Activated naive CD8-positive, alpha-beta T cell (primary cell): ENCODE measurements at regions not wholly inside any gene's neighbourhood (a gene's known extent, or its start where the extent isn't known, plus 50 kb on each side); places are given as distances from the start of the nearest gene placed in this dataset.

Experiments
- H3K27ac Mint-ChIP-seq: one replicate; pipeline ENCODE4 v1.8.0; 2021; ENCODE audit warnings: mixed read lengths
- H3K27me3 Mint-ChIP-seq: one replicate; pipeline ENCODE4 v1.8.0; 2021; ENCODE audit warnings: mixed read lengths
- H3K36me3 Mint-ChIP-seq: one replicate; pipeline ENCODE4 v1.8.0; 2021; ENCODE audit warnings: mixed read lengths
- H3K4me1 Mint-ChIP-seq: one replicate; pipeline ENCODE4 v1.8.0; 2021; ENCODE audit warnings: low read depth, mixed read lengths
- H3K4me3 Mint-ChIP-seq: one replicate; pipeline ENCODE4 v1.8.0; 2021; ENCODE audit warnings: mild to moderate bottlenecking, mixed read lengths
- H3K9me3 Mint-ChIP-seq: one replicate; pipeline ENCODE4 v1.8.0; 2021; ENCODE audit warnings: low read depth, mixed read lengths

DNA sequence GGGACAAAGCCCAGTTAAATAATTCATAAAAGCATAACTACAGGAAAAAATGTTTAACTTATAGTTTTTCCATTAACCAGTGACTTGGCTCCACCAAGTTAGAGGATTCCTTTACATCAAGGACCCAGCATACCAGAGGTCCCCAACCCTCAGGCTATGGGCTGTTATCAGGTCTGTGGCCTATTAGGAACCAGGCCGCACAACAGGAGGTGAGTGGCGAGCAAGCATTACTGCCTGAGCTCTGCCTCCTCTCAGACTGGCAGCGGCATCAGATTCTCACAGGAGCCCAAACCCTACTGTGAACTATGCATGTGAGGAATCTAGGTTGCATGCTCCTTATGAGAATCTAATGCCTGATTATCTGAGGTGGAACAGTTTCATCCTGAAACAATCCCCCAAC is 303.1 kb downstream of the ELAVL2 start:
- Mint-ChIP-seq H3K4me3 (no peak overlapping the region), H3K4me1 (no peaks in the 10 kb centered on the region), H3K27me3 (peaks cover 2% of the 10 kb centered on the region), H3K36me3 (no peaks in the 10 kb centered on the region), H3K9me3 (peaks cover 9% of the 10 kb centered on the region), H3K27ac (no peak overlapping the region)

GRCh38 chr9:23524607-23525155 is 301.4 kb downstream of the ELAVL2 start:
- Mint-ChIP-seq H3K4me3 (no peak overlapping the region), H3K9me3 (peaks cover 4% of the 10 kb centered on the region), H3K4me1 (no peaks in the 10 kb centered on the region), H3K27ac (no peak overlapping the region), H3K27me3 (peaks cover 2% of the 10 kb centered on the region), H3K36me3 (no peaks in the 10 kb centered on the region)

- H3K4me3 Mint-ChIP-seq = no peak overlapping the region
- no peak overlapping the region for H3K27ac Mint-ChIP-seq
- peaks cover 9% of the 10 kb centered on the region for H3K9me3 Mint-ChIP-seq
- H3K27me3 Mint-ChIP-seq = peaks cover 2% of the 10 kb centered on the region
- no peaks in the 10 kb centered on the region for H3K36me3 Mint-ChIP-seq
- H3K4me1 Mint-ChIP-seq = no peaks in the 10 kb centered on the region
Measured at GRCh38 chr9:23526806-23527205, 299.2 kb downstream of the ELAVL2 start.

GRCh38 chr9:23532282-23532681 is 293.8 kb downstream of the ELAVL2 start:
- Mint-ChIP-seq H3K27ac (no peak overlapping the region), H3K36me3 (no peaks in the 10 kb centered on the region), H3K27me3 (no peaks in the 10 kb centered on the region), H3K9me3 (peaks cover 9% of the 10 kb centered on the region), H3K4me1 (no peaks in the 10 kb centered on the region), H3K4me3 (no peak overlapping the region)

DNA sequence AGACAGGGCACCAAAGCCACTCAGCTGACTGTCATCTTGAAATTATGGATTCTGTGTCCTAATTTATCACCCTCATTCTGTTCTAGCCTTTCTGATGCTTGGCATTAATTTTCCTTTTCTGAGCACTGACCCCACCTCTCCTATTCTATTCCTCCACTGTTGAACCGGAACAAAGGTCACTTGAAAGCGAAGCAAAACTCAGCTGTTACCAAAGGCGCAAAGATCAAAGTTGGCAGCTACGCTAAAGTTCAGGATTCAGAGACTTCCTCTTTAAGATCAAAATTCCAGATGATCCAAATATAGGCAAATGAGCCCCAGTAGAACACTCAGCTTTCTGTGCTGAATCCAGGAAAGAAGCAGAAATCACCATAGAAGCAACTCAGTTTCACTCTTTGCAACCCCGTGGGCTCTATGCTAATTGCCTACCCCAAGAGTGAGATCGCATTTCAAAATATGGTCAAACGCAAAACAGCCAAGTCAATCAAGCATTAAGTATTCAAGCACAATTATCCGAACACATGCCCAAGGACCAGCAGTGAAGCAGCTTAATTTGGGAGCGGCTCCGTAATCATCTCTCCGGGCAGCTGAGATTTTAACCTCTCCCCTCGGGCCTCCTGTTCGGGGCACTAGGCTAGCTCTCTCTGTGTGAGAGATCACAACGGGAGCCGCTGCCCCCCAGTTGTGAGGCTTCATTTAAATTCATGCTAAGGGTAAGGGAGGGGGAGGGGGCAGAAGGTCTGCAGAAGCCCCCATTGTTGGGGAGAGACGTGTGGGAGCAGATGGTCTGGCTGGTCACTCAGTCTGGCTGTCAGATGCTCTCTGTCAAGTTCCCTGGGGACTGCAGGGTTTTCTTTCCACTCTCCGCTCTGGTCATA is 288.6 kb downstream of the ELAVL2 start:
- peaks cover 5% of the 10 kb centered on the region for H3K27me3 Mint-ChIP-seq
- no peak overlapping the region for H3K27ac Mint-ChIP-seq
- H3K9me3 Mint-ChIP-seq = peaks cover 5% of the 10 kb centered on the region
- H3K4me1 Mint-ChIP-seq = peaks cover 4% of the 10 kb centered on the region
- no peaks in the 10 kb centered on the region for H3K36me3 Mint-ChIP-seq
- no peak overlapping the region for H3K4me3 Mint-ChIP-seq

- H3K36me3 Mint-ChIP-seq = no peaks in the 10 kb centered on the region
- peaks cover 5% of the 10 kb centered on the region for H3K9me3 Mint-ChIP-seq
- H3K4me1 Mint-ChIP-seq = peaks cover 4% of the 10 kb centered on the region
- no peak overlapping the region for H3K4me3 Mint-ChIP-seq
- peaks cover 5% of the 10 kb centered on the region for H3K27me3 Mint-ChIP-seq
- no peak overlapping the region for H3K27ac Mint-ChIP-seq
Measured at GRCh38 chr9:23538067-23538402, 288.0 kb downstream of the ELAVL2 start.

DNA sequence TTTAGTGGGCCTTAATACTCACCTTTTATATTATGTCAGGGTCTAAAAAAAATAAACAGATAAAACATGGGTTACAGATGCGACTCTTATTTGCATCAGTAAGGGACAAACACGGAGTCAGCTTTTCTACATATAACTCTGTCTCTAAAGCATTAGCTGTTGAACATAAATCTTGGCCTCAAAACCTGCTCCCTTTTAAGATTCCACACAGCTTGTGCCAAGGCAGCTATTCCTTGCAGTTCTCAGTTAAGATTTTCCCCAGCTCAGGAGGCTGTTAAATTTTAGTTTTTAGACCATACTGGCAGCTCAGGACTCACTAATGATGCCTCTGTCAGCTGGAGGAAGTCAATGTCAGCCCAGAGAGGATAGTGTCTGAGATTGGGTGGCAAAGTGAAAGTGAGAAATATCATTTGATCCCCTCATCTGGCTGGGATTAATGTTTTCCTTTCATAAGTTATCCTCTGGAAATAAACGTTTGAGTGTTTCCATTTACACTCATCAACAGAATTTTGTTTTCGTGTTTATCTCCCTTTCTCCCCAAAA is 287.5 kb downstream of the ELAVL2 start:
- peaks cover 5% of the 10 kb centered on the region for H3K27me3 Mint-ChIP-seq
- no peak overlapping the region for H3K27ac Mint-ChIP-seq
- H3K36me3 Mint-ChIP-seq = no peaks in the 10 kb centered on the region
- H3K4me1 Mint-ChIP-seq = peaks cover 4% of the 10 kb centered on the region
- peaks cover 5% of the 10 kb centered on the region for H3K9me3 Mint-ChIP-seq
- H3K4me3 Mint-ChIP-seq = no peak overlapping the region

- Mint-ChIP-seq H3K27me3 (peaks cover 5% of the 10 kb centered on the region), H3K4me1 (peaks cover 4% of the 10 kb centered on the region), H3K4me3 (no peak overlapping the region), H3K27ac (no peak overlapping the region), H3K36me3 (no peaks in the 10 kb centered on the region), H3K9me3 (peaks cover 5% of the 10 kb centered on the region)
Measured at GRCh38 chr9:23539311-23539710, 286.7 kb downstream of the ELAVL2 start.

- Mint-ChIP-seq H3K27me3 (peaks cover 5% of the 10 kb centered on the region), H3K9me3 (peaks cover 9% of the 10 kb centered on the region), H3K4me3 (no peak overlapping the region), H3K4me1 (peaks cover 4% of the 10 kb centered on the region), H3K36me3 (no peaks in the 10 kb centered on the region), H3K27ac (no peak overlapping the region)
Measured at GRCh38 chr9:23541976-23542375, 284.1 kb downstream of the ELAVL2 start.

DNA sequence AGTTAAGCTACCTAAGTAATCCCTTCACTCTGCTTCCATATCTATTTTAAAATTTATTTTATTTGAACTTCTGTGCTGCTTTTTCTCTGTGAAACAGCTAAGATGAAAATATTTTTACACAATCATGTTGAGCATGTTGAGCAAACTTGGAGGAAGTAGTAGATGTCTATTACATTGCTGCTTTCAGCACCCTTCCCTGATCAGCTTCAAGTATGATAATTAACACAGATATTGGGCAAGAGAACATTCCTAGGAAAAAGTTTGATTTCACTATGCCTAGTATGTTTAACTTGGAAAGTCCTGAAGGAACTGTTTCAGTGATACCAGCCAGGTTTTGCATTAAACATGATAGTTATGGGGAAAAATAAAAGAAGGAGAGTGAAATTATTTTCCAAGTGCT is 283.6 kb downstream of the ELAVL2 start:
- Mint-ChIP-seq H3K36me3 (no peaks in the 10 kb centered on the region), H3K9me3 (peaks cover 12% of the 10 kb centered on the region), H3K4me3 (no peak overlapping the region), H3K4me1 (peaks cover 4% of the 10 kb centered on the region), H3K27me3 (peaks cover 5% of the 10 kb centered on the region), H3K27ac (no peak overlapping the region)

DNA sequence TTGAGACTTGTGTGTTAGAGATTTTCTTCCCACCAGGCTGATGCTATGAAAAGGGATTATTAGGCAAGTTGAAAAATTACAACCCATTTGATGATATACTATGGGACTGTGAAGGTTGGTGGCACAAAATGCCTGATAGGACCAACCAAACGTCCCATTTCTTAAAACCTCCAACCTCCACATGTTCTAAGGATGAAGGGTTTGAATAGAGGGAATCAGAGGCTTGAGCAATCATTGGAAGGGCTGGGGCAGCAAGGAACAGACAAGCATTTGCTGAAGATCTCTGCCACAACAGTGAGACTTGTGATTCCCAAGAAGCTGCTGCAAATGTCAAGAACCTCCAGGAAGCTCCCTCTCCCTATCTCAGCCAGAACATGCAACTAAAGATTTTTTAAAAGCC is 283.1 kb downstream of the ELAVL2 start:
- H3K27me3 Mint-ChIP-seq = peaks cover 4% of the 10 kb centered on the region
- no peak overlapping the region for H3K4me3 Mint-ChIP-seq
- peaks cover 12% of the 10 kb centered on the region for H3K9me3 Mint-ChIP-seq
- H3K4me1 Mint-ChIP-seq = peaks cover 3% of the 10 kb centered on the region
- H3K27ac Mint-ChIP-seq = no peak overlapping the region
- no peaks in the 10 kb centered on the region for H3K36me3 Mint-ChIP-seq

GRCh38 chr9:23543419-23543818 is 282.6 kb downstream of the ELAVL2 start:
- no peaks in the 10 kb centered on the region for H3K27me3 Mint-ChIP-seq
- no peak overlapping the region for H3K27ac Mint-ChIP-seq
- H3K9me3 Mint-ChIP-seq = peaks cover 12% of the 10 kb centered on the region
- H3K36me3 Mint-ChIP-seq = no peaks in the 10 kb centered on the region
- no peaks in the 10 kb centered on the region for H3K4me1 Mint-ChIP-seq
- no peak overlapping the region for H3K4me3 Mint-ChIP-seq

DNA sequence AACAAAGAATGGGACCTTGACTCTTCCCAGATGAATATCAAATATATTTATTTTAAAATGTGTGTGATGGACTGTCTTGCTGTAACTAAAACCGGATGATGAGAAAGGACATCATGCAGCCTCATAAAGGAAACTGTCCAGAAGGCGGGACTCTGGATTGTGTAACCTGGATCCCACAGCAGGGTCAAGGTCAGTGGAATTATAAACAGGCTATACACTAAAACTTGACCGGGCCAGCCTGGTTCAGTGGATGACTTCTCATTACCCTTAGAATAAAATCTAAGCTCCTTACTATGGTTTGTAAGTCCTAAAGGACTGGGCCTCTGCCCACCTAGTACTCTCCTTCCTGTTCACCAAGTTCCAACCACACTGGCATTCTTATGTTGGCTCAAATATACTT is 280.3 kb downstream of the ELAVL2 start:
- peaks cover 12% of the 10 kb centered on the region for H3K9me3 Mint-ChIP-seq
- H3K4me3 Mint-ChIP-seq = no peak overlapping the region
- H3K27me3 Mint-ChIP-seq = no peaks in the 10 kb centered on the region
- no peak overlapping the region for H3K27ac Mint-ChIP-seq
- H3K36me3 Mint-ChIP-seq = no peaks in the 10 kb centered on the region
- H3K4me1 Mint-ChIP-seq = no peaks in the 10 kb centered on the region

DNA sequence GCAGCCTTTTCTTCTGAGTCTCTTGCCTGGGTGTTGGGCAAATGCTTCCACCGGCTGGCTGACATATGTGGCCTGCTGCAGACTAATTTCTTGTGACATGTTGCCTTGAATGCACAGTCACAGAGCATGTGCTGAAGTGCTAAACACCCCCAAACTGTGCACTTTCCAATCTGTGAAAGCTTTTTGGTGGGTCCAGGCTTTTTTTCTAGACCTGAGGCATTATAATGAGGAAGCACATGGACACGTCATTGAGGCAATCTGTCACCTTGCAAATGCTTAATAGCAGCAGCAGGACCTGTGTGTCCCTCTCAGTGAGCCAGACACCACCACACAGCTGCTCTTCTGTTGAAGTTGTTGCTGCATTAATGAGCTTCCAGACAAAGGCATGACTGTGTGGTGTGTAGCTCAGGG is 274.7 kb downstream of the ELAVL2 start:
- Mint-ChIP-seq H3K9me3 (peaks cover 7% of the 10 kb centered on the region), H3K27ac (no peak overlapping the region), H3K36me3 (no peaks in the 10 kb centered on the region), H3K27me3 (no peaks in the 10 kb centered on the region), H3K4me1 (no peaks in the 10 kb centered on the region), H3K4me3 (no peak overlapping the region)

GRCh38 chr9:23551929-23552707 is 273.9 kb downstream of the ELAVL2 start:
- Mint-ChIP-seq H3K4me3 (no peak overlapping the region), H3K27me3 (no peaks in the 10 kb centered on the region), H3K27ac (no peak overlapping the region), H3K9me3 (peaks cover 2% of the 10 kb centered on the region), H3K36me3 (no peaks in the 10 kb centered on the region), H3K4me1 (no peaks in the 10 kb centered on the region)
